ENCODE measurements at regions not wholly inside any gene's neighbourhood (a gene's known extent, or its start where the extent isn't known, plus 50 kb on each side); places are given as distances from the start of the nearest gene placed in this dataset.

GRCh38 chr4:140256941-140257340, 103.0 kb upstream of the MAML3 start:
- Mint-ChIP-seq H3K27ac (no peak overlapping the region), H3K4me1 (peaks cover 23% of the 10 kb centered on the region), H3K4me3 (no peak overlapping the region), H3K27me3 (peaks cover 30% of the 10 kb centered on the region), H3K9me3 (no peaks in the 10 kb centered on the region)
- DNase-seq (no peak), ATAC-seq (no peak)

DNA sequence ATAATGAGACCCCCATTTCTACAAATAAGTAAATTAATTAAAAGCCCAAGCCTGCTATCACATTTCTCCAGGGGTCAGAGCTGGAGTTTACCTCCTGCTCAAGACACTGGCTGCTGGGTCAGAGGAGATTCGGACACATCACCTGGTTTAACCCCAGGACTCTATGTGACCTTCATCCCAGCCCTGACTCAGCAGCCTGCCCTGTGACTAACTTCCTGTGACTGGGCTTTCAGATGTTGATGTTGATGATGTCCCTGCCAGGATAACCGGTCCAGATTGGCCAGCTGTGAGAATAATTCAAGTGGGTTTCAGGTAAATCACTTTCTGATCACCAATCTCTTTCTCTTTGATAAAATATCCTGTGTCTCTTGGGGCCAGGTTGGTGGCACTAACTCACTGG, 102.4 kb upstream of the MAML3 start:
- ATAC-seq = no peak
- no peak overlapping the region for H3K4me3 Mint-ChIP-seq
- peaks cover 29% of the 10 kb centered on the region for H3K4me1 Mint-ChIP-seq
- no peak for DNase-seq
- no peaks in the 10 kb centered on the region for H3K9me3 Mint-ChIP-seq
- H3K27ac Mint-ChIP-seq = no peak overlapping the region
- peaks cover 23% of the 10 kb centered on the region for H3K27me3 Mint-ChIP-seq

- Mint-ChIP-seq H3K4me1 (peaks cover 34% of the 10 kb centered on the region), H3K27me3 (peaks cover 19% of the 10 kb centered on the region), H3K9me3 (no peaks in the 10 kb centered on the region), H3K4me3 (no peak overlapping the region), H3K27ac (no peak overlapping the region)
- DNase-seq = no peak
- peak; percentile 33 for ATAC-seq
These were observed 101.9 kb upstream of the MAML3 start for GRCh38 chr4:140255927-140256326.

DNA sequence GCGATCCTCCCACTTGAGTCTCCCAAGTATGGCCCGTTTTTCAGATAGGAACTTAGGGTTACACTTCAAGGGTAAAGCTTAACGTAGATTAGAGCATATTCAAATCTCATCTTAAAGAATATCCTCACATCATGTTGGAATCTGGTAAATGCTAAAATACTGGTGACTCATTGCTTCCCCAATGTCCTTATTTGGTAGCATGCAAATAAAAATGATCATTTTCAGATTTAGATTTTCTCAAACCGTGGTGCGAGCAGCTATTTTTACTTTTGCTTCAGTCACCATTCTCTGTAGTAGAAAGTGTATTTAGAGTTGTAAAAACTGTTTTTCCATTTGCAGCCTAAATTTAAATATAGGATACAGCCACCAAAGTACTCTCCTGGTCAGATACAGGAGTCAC, 101.5 kb upstream of the MAML3 start:
- Mint-ChIP-seq H3K4me3 (no peak overlapping the region), H3K9me3 (no peaks in the 10 kb centered on the region), H3K27ac (no peak overlapping the region), H3K4me1 (peaks cover 38% of the 10 kb centered on the region), H3K27me3 (peaks cover 18% of the 10 kb centered on the region)
- no peak for DNase-seq
- no peak for ATAC-seq

GRCh38 chr4:140254651-140255299, 100.8 kb upstream of the MAML3 start:
- Mint-ChIP-seq H3K27ac (no peak overlapping the region), H3K4me3 (no peak overlapping the region), H3K4me1 (peaks cover 44% of the 10 kb centered on the region), H3K27me3 (peaks cover 18% of the 10 kb centered on the region), H3K9me3 (no peaks in the 10 kb centered on the region)
- ATAC-seq (no peak), DNase-seq (no peak)

- peak overlapping the region; percentile 43 to 81 for H3K4me3 Mint-ChIP-seq
- peak overlapping the region in 1 of 2 donors; percentile 92 for H3K27ac Mint-ChIP-seq
- peaks cover 18% of the 10 kb centered on the region for H3K27me3 Mint-ChIP-seq
- peaks cover 49% of the 10 kb centered on the region for H3K4me1 Mint-ChIP-seq
- DNase-seq (no peak), ATAC-seq (no peak)
- no peaks in the 10 kb centered on the region for H3K9me3 Mint-ChIP-seq
These were observed 99.6 kb upstream of the MAML3 start for GRCh38 chr4:140253556-140254027.

DNA sequence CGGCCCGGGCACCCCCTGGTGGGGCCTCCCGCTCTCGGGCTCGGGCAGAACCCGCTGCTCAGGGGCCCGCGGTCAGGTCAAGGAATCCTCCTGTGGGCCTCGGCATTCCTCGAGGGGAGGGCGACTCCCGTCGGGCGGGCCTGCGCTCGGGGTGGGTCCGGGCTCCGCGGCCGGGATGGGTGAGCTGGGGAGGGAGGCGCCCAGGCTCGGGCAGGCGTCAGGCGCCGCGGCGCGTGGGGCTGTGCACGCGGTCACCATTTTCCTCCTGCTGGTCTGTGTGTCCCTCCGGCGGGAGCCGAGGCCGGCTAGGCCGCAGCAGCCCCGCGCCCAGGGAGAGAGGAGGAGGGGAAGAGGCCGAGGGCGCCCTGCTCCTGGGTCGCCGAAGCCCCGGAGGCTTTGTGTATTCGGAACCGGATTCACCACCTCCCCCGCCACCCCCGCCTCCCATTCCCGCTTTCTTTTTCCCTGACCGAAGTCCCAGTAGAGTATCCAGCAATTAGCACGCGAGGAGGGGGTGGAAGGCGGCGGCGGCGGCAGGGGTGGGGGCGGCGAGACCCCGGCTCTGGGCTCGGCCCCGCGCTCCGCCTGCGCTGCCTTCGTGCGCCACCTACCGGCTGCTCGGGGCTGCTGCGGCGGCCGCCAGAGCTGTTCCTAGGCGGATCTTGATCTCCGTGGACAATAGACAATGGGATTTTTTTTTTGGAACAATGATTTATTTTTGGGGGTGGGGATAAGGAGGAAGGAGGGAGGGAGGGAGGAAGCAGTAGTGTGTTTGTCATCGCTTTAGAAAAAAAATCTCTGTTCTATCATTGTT, 99.0 kb upstream of the MAML3 start:
- DNase-seq = peak; percentile 62
- H3K27me3 Mint-ChIP-seq = peaks cover 14% of the 10 kb centered on the region
- peak; percentile 67 for ATAC-seq
- H3K9me3 Mint-ChIP-seq = no peaks in the 10 kb centered on the region
- H3K4me1 Mint-ChIP-seq = peaks cover 50% of the 10 kb centered on the region
- peak overlapping the region; percentile 56 to 81 for H3K4me3 Mint-ChIP-seq
- H3K27ac Mint-ChIP-seq = peak overlapping the region in 1 of 2 donors; percentile 92

DNA sequence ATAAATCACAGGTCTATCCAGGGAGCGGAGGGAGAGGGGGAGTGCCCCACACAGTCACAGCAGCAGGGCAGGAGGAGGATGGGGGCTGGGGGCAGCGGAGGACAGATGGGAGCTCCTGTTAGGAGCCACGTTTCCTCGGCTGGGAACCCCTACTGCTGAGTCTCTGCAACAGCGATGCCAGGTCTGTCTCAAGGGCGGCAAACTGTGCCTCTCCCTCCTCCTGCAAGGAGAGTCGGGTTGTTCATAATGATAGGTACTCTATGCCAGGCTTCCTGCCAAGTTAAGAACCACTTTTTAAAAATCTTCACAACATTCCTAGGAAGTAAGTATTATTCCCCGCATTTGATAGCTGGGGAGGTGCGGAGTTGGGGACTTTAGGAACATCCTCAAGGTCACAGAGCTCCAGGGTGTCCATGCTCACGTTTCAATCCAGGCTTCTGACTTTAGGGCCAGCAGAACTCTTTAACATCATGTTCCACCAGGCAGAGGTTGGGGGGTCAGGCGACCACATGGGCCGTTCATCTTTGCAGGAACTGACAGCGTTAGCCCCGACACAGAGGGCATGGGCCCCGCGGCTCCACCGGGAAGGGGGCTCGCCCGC, 98.3 kb upstream of the MAML3 start:
- no peaks in the 10 kb centered on the region for H3K9me3 Mint-ChIP-seq
- peaks cover 50% of the 10 kb centered on the region for H3K4me1 Mint-ChIP-seq
- peak overlapping the region in 1 of 2 donors; percentile 70 for H3K27ac Mint-ChIP-seq
- no peak for DNase-seq
- no peak for ATAC-seq
- H3K27me3 Mint-ChIP-seq = peaks cover 12% of the 10 kb centered on the region
- peak overlapping the region; percentile 56 to 72 for H3K4me3 Mint-ChIP-seq

- DNase-seq (no peak), ATAC-seq (no peak)
- Mint-ChIP-seq H3K4me1 (peaks cover 50% of the 10 kb centered on the region), H3K27ac (peak overlapping the region; percentile 69 to 76), H3K4me3 (peak overlapping the region in 1 of 2 donors; percentile 72), H3K9me3 (no peaks in the 10 kb centered on the region), H3K27me3 (peaks cover 12% of the 10 kb centered on the region)
These were observed 97.6 kb upstream of the MAML3 start for GRCh38 chr4:140251571-140251970.

DNA sequence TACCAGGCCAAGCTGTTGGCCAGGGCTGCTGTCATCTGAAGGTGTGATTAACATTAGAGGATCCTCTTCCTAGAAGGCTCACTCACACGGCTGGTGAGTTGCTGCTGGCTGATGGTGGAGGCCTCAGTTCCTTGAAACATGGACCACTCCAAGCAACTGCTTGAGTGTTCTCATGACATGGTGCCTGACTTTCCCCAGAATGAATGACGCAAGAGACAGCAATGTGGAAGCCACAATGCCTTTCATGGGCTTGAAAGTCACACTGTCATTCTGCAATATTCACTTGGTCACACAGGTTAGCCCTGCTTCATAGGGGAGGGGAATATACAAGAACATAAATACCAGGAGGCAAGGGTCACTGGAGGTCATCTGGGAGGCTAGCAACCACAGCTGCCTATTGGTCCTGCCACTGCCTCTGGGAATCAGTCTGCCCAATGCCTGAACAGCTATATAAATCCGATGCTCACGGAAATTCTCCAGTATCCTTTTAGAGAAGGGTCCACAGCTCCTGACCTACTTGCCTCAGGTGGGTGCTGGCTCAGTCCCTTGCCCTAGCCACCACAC, 97.1 kb upstream of the MAML3 start:
- H3K4me1 Mint-ChIP-seq = peaks cover 45% of the 10 kb centered on the region
- H3K4me3 Mint-ChIP-seq = no peak overlapping the region
- peak; percentile 77 for ATAC-seq

DNA sequence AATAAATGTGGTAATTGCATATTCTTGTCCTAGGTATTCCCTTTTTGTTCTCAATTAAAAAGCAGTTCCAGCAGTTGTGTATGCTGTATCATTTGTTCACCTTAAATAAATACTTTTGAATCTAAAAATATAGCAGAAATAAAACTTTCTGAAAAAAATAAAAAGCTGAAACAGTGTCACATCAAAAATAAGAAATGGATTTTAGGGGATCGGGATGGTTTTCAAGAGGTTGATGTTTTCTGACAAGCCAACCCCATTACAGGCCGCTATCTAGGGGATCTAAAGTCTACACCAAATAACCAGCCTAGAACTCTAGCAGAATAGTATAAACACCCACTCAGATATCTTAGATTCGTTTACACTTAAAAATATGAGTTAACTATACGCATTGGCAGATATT, 95.4 kb upstream of the MAML3 start:
- peaks cover 39% of the 10 kb centered on the region for H3K4me1 Mint-ChIP-seq
- H3K4me3 Mint-ChIP-seq = no peak overlapping the region
- H3K9me3 Mint-ChIP-seq = no peaks in the 10 kb centered on the region
- ATAC-seq = no peak
- H3K27ac Mint-ChIP-seq = no peak overlapping the region
- peaks cover 5% of the 10 kb centered on the region for H3K27me3 Mint-ChIP-seq
- DNase-seq = no peak

More for the DNA sequence above, 97.1 kb upstream of the MAML3 start:
- Mint-ChIP-seq H3K27me3 (peaks cover 12% of the 10 kb centered on the region), H3K9me3 (no peaks in the 10 kb centered on the region), H3K27ac (peak overlapping the region; percentile 81 to 97)
- DNase-seq = peak in 1 of 2 donors; percentile 71

DNA sequence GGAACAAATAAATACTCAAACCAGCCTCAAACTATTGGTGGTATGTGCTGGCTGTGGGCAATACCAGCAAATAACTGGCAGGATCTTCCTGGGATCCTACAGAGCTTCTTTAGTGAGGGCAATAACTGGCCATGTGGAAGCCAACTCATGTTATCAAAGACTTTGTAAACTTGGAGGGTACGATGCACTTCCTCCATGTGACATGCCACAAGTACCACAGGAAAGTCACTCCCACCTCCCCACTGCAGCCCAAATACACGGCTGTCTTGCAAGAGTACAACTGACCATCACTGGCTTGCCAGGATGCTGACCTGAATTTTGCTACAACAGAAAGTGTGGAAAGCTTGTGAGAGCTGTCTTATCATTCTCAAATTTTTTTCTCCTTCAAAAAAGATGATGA, 93.3 kb upstream of the MAML3 start:
- no peak for ATAC-seq
- no peak for DNase-seq
- Mint-ChIP-seq H3K9me3 (no peaks in the 10 kb centered on the region), H3K27me3 (no peaks in the 10 kb centered on the region), H3K27ac (no peak overlapping the region), H3K4me1 (peaks cover 48% of the 10 kb centered on the region), H3K4me3 (no peak overlapping the region)

GRCh38 chr4:140246216-140246615, 92.2 kb upstream of the MAML3 start:
- Mint-ChIP-seq H3K4me3 (no peak overlapping the region), H3K9me3 (no peaks in the 10 kb centered on the region), H3K4me1 (peaks cover 44% of the 10 kb centered on the region), H3K27ac (no peak overlapping the region), H3K27me3 (no peaks in the 10 kb centered on the region)
- DNase-seq (no peak), ATAC-seq (no peak)

DNA sequence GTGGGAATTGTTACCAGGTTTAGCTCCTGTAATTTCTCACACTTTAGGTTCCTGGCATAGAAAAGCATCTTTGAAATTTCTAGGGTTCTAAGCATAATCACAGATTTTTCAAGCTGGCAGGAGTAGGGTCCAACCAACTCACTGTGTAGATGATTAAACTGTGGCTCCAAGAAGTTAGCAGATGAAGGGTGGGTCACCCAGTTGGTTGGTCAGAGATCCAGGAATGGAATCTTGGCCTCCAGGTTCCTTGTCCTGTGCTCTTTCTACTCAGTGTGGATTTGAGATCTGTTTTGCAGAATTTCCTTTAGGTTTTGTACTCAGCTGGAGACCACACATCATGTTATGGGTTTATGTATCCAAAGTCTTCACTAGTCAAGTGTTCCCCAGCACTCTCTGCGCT, 90.3 kb upstream of the MAML3 start:
- Mint-ChIP-seq H3K4me3 (no peak overlapping the region), H3K27ac (no peak overlapping the region), H3K4me1 (peaks cover 31% of the 10 kb centered on the region), H3K9me3 (no peaks in the 10 kb centered on the region), H3K27me3 (no peaks in the 10 kb centered on the region)
- no peak for ATAC-seq
- DNase-seq = no peak

DNA sequence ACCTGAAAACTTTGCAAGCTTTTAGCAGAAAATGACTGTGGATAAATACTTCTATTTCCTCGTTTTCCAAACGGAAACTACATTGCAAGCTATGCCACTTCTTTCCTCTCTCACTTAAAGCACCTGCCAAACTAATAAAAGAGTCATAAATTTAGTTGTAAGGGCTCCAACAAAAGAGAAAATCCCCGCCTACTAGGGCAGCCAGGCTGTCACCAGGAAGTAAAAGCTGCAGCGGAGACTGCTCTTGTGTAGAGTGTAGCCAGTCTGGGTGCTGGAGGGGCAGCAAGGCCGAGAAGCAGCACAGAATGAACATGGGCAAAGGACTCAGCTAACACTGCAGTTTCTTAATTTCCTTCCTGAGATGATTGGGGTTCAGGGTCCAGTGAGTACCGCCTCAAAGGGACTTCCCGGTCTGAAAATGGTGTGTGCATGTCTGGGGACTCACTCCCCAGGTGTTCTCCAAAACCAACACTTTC, 89.3 kb upstream of the MAML3 start:
- H3K27me3 Mint-ChIP-seq = peaks cover 2% of the 10 kb centered on the region
- H3K9me3 Mint-ChIP-seq = no peaks in the 10 kb centered on the region
- peaks cover 25% of the 10 kb centered on the region for H3K4me1 Mint-ChIP-seq
- DNase-seq (peak in 1 of 2 donors; percentile 20), ATAC-seq (peak; percentile 81)
- H3K4me3 Mint-ChIP-seq = peak overlapping the region; percentile 72 to 77
- H3K27ac Mint-ChIP-seq = peak overlapping the region; percentile 22 to 79
